ENCODE measurements at regions not wholly inside any gene's neighbourhood (a gene's known extent, or its start where the extent isn't known, plus 50 kb on each side); places are given as distances from the start of the nearest gene placed in this dataset.

GRCh38 chr6:132062626-132063025 lies 111.5 kb upstream of the CCN2 start:
- peaks cover 3% of the 10 kb centered on the region for H3K9me3 Mint-ChIP-seq (ENCODE audit: unreplicated experiment)
- peaks cover 2% of the 10 kb centered on the region for H3K36me3 Mint-ChIP-seq (ENCODE audit: unreplicated experiment)
- no peak overlapping the region for H3K27ac Mint-ChIP-seq (ENCODE audit: unreplicated experiment)
- H3K4me3 Mint-ChIP-seq (ENCODE audit: unreplicated experiment): no peak overlapping the region
- TF ChIP-seq CTCF (IDR thresholded peaks at IDR 0.05): no peak
- DNase-seq (ENCODE audit: extremely low spot score, unreplicated experiment): no peak
- peaks cover 44% of the 10 kb centered on the region for H3K4me1 Mint-ChIP-seq (ENCODE audit: unreplicated experiment)
- H3K27me3 Mint-ChIP-seq (ENCODE audit: unreplicated experiment): no peaks in the 10 kb centered on the region

- H3K9me3 Mint-ChIP-seq (ENCODE audit: unreplicated experiment): peaks cover 11% of the 10 kb centered on the region
- peaks cover 40% of the 10 kb centered on the region for H3K4me1 Mint-ChIP-seq (ENCODE audit: unreplicated experiment)
- TF ChIP-seq CTCF (IDR thresholded peaks at IDR 0.05): no peak
- H3K4me3 Mint-ChIP-seq (ENCODE audit: unreplicated experiment): no peak overlapping the region
- H3K36me3 Mint-ChIP-seq (ENCODE audit: unreplicated experiment): peaks cover 5% of the 10 kb centered on the region
- no peak overlapping the region for H3K27ac Mint-ChIP-seq (ENCODE audit: unreplicated experiment)
- no peak for DNase-seq (ENCODE audit: extremely low spot score, unreplicated experiment)
- no peaks in the 10 kb centered on the region for H3K27me3 Mint-ChIP-seq (ENCODE audit: unreplicated experiment)
These were observed 110.2 kb upstream of the CCN2 start for GRCh38 chr6:132061381-132061780.

GRCh38 chr6:132060591-132060990 lies 109.4 kb upstream of the CCN2 start:
- peaks cover 12% of the 10 kb centered on the region for H3K9me3 Mint-ChIP-seq (ENCODE audit: unreplicated experiment)
- peaks cover 6% of the 10 kb centered on the region for H3K36me3 Mint-ChIP-seq (ENCODE audit: unreplicated experiment)
- DNase-seq (ENCODE audit: extremely low spot score, unreplicated experiment): no peak
- peaks cover 37% of the 10 kb centered on the region for H3K4me1 Mint-ChIP-seq (ENCODE audit: unreplicated experiment)
- H3K27ac Mint-ChIP-seq (ENCODE audit: unreplicated experiment): peak overlapping the region; percentile 15
- TF ChIP-seq CTCF (IDR thresholded peaks at IDR 0.05): no peak
- H3K4me3 Mint-ChIP-seq (ENCODE audit: unreplicated experiment): no peak overlapping the region
- no peaks in the 10 kb centered on the region for H3K27me3 Mint-ChIP-seq (ENCODE audit: unreplicated experiment)

GRCh38 chr6:132058975-132059374 lies 107.8 kb upstream of the CCN2 start:
- DNase-seq (ENCODE audit: extremely low spot score, unreplicated experiment): no peak
- Mint-ChIP-seq H3K27me3 (ENCODE audit: unreplicated experiment) (no peaks in the 10 kb centered on the region), H3K36me3 (ENCODE audit: unreplicated experiment) (peaks cover 6% of the 10 kb centered on the region), H3K27ac (ENCODE audit: unreplicated experiment) (no peak overlapping the region), H3K9me3 (ENCODE audit: unreplicated experiment) (peaks cover 11% of the 10 kb centered on the region), H3K4me1 (ENCODE audit: unreplicated experiment) (peaks cover 37% of the 10 kb centered on the region), H3K4me3 (ENCODE audit: unreplicated experiment) (no peak overlapping the region)
- TF ChIP-seq CTCF (IDR thresholded peaks at IDR 0.05): no peak

- Mint-ChIP-seq H3K4me1 (ENCODE audit: unreplicated experiment) (peaks cover 8% of the 10 kb centered on the region), H3K36me3 (ENCODE audit: unreplicated experiment) (peaks cover 11% of the 10 kb centered on the region), H3K4me3 (ENCODE audit: unreplicated experiment) (no peak overlapping the region), H3K27me3 (ENCODE audit: unreplicated experiment) (no peaks in the 10 kb centered on the region), H3K27ac (ENCODE audit: unreplicated experiment) (no peak overlapping the region), H3K9me3 (ENCODE audit: unreplicated experiment) (peaks cover 15% of the 10 kb centered on the region)
- TF ChIP-seq CTCF (IDR thresholded peaks at IDR 0.05): no peak
- DNase-seq (ENCODE audit: extremely low spot score, unreplicated experiment): no peak
These were observed 103.4 kb upstream of the CCN2 start for GRCh38 chr6:132054525-132054924.
